HL-60 (cell line): ENCODE measurements at regions not wholly inside any gene's neighbourhood (a gene's known extent, or its start where the extent isn't known, plus 50 kb on each side); places are given as distances from the start of the nearest gene placed in this dataset.

Experiments
- POLR2AphosphoS5 ChIP-seq: IDR thresholded peaks from 2 replicates; pipeline ENCODE4 v1.6.1; 2012; ENCODE audit warnings: low read depth
- TF ChIP-seq, protein P1 (sequence below): IDR thresholded peaks from one replicate; pipeline ENCODE4 v1.5.1; 2011; ENCODE audit warnings: low read length, control low read depth, inconsistent platforms; ENCODE audit not compliant: insufficient read depth
- TF ChIP-seq, protein P2 (sequence below): IDR thresholded peaks from 2 replicates; pipeline ENCODE4 v1.6.1; 2012; ENCODE audit warnings: low read depth; ENCODE audit not compliant: insufficient replicate concordance

DNA sequence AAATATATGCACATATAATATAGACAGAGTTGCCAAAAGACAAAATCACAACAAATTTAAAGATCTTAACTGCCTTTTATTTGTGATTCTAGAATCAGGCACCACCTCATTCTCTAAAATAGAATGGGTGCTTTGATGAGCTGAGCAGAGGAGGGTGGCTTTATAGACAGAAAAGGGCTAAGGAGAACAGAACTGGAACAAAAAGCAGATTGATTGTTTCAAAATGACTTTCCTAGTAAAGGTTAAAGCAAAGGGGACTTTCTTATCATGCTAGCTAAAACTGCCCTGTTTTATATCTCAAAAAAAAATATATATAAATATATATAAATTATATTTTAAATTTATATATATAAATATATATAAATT lies 287.6 kb downstream of the FAT3 start:
- TF ChIP-seq, protein P1, sequence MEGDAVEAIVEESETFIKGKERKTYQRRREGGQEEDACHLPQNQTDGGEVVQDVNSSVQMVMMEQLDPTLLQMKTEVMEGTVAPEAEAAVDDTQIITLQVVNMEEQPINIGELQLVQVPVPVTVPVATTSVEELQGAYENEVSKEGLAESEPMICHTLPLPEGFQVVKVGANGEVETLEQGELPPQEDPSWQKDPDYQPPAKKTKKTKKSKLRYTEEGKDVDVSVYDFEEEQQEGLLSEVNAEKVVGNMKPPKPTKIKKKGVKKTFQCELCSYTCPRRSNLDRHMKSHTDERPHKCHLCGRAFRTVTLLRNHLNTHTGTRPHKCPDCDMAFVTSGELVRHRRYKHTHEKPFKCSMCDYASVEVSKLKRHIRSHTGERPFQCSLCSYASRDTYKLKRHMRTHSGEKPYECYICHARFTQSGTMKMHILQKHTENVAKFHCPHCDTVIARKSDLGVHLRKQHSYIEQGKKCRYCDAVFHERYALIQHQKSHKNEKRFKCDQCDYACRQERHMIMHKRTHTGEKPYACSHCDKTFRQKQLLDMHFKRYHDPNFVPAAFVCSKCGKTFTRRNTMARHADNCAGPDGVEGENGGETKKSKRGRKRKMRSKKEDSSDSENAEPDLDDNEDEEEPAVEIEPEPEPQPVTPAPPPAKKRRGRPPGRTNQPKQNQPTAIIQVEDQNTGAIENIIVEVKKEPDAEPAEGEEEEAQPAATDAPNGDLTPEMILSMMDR = no peak
- no peak for TF ChIP-seq POLR2AphosphoS5
- TF ChIP-seq, protein P2, sequence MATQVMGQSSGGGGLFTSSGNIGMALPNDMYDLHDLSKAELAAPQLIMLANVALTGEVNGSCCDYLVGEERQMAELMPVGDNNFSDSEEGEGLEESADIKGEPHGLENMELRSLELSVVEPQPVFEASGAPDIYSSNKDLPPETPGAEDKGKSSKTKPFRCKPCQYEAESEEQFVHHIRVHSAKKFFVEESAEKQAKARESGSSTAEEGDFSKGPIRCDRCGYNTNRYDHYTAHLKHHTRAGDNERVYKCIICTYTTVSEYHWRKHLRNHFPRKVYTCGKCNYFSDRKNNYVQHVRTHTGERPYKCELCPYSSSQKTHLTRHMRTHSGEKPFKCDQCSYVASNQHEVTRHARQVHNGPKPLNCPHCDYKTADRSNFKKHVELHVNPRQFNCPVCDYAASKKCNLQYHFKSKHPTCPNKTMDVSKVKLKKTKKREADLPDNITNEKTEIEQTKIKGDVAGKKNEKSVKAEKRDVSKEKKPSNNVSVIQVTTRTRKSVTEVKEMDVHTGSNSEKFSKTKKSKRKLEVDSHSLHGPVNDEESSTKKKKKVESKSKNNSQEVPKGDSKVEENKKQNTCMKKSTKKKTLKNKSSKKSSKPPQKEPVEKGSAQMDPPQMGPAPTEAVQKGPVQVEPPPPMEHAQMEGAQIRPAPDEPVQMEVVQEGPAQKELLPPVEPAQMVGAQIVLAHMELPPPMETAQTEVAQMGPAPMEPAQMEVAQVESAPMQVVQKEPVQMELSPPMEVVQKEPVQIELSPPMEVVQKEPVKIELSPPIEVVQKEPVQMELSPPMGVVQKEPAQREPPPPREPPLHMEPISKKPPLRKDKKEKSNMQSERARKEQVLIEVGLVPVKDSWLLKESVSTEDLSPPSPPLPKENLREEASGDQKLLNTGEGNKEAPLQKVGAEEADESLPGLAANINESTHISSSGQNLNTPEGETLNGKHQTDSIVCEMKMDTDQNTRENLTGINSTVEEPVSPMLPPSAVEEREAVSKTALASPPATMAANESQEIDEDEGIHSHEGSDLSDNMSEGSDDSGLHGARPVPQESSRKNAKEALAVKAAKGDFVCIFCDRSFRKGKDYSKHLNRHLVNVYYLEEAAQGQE = no peak
